Astrocyte (in vitro differentiated cells and primary cell): ENCODE measurements at regions not wholly inside any gene's neighbourhood (a gene's known extent, or its start where the extent isn't known, plus 50 kb on each side); places are given as distances from the start of the nearest gene placed in this dataset.

ENCODE experiments used
- DNase-seq: peaks from one replicate; pipeline ENCODE4 v3.0.0-alpha.2; 2010; ENCODE audit warnings: low read depth
- FAIRE-seq: peaks from 2 replicates; lab custom pipeline; 2011; peaks lifted over from hg19 to GRCh38; lab: Jason Lieb, UNC
- H2AFZ ChIP-seq: 2 replicates; pipeline ENCODE4 v1.6.0; 2012; ENCODE audit warnings: low read depth, low read length, inconsistent platforms
- H3K27ac ChIP-seq: 2 replicates; pipeline ENCODE4 v1.5.1; 2011; ENCODE audit warnings: low read depth, low read length, inconsistent platforms
- H3K27me3 ChIP-seq: 2 replicates; pipeline ENCODE4 v1.6.0; 2011; ENCODE audit warnings: low read length, inconsistent platforms; ENCODE audit not compliant: insufficient read depth
- H3K36me3 ChIP-seq: 2 replicates; pipeline ENCODE4 v1.5.1; 2011; ENCODE audit warnings: low read length, inconsistent platforms; ENCODE audit not compliant: insufficient read depth
- H3K4me1 ChIP-seq: 2 replicates; pipeline ENCODE4 v1.5.1; 2011; ENCODE audit warnings: low read length, inconsistent platforms; ENCODE audit not compliant: insufficient read depth
- H3K4me2 ChIP-seq: 2 replicates; pipeline ENCODE4 v1.6.0; 2012; ENCODE audit warnings: low read length, inconsistent platforms
- H3K4me3 ChIP-seq: 2 replicates; pipeline ENCODE4 v1.5.1; 2011; ENCODE audit warnings: low read depth, mild to moderate bottlenecking, low read length, inconsistent platforms; ENCODE audit not compliant: insufficient read depth
- H3K79me2 ChIP-seq: 2 replicates; pipeline ENCODE4 v1.6.0; 2012; ENCODE audit warnings: mild to moderate bottlenecking, low read length, inconsistent platforms; ENCODE audit not compliant: insufficient read depth
- H3K9ac ChIP-seq: 2 replicates; pipeline ENCODE4 v1.6.0; 2012; ENCODE audit warnings: mild to moderate bottlenecking, low read length, inconsistent platforms
- H3K9me3 ChIP-seq: 2 replicates; pipeline ENCODE4 v1.5.1; 2012; ENCODE audit warnings: low read depth, mild to moderate bottlenecking, low read length, inconsistent platforms; ENCODE audit not compliant: insufficient read depth
- H4K20me1 ChIP-seq: 2 replicates; pipeline ENCODE4 v1.6.0; 2012; ENCODE audit warnings: low read length, inconsistent platforms; ENCODE audit not compliant: insufficient read depth
- H3K27ac Mint-ChIP-seq: one replicate; pipeline ENCODE4 v1.8.0; 2021; ENCODE audit warnings: mild to moderate bottlenecking, mixed read lengths; ENCODE audit not compliant: unreplicated experiment
- H3K27me3 Mint-ChIP-seq: one replicate; pipeline ENCODE4 v1.8.0; 2021; ENCODE audit warnings: low read depth, mixed read lengths; ENCODE audit not compliant: unreplicated experiment
- H3K36me3 Mint-ChIP-seq: one replicate; pipeline ENCODE4 v1.8.0; 2021; ENCODE audit warnings: low read depth, mixed read lengths; ENCODE audit not compliant: unreplicated experiment
- H3K4me1 Mint-ChIP-seq: one replicate; pipeline ENCODE4 v1.8.0; 2021; ENCODE audit warnings: low read depth, mixed read lengths; ENCODE audit not compliant: unreplicated experiment
- H3K4me3 Mint-ChIP-seq: one replicate; pipeline ENCODE4 v1.8.0; 2021; ENCODE audit warnings: mild to moderate bottlenecking, moderate library complexity, mixed read lengths; ENCODE audit not compliant: unreplicated experiment
- H3K9me3 Mint-ChIP-seq: one replicate; pipeline ENCODE4 v1.8.0; 2021; ENCODE audit warnings: mild to moderate bottlenecking, mixed read lengths; ENCODE audit not compliant: unreplicated experiment
- CTCF ChIP-seq: IDR thresholded peaks from 2 replicates; pipeline ENCODE4 v1.5.1; 2011; ENCODE audit warnings: low read depth, mild to moderate bottlenecking, inconsistent platforms, low read length, moderate library complexity; ENCODE audit not compliant: insufficient read depth
- EZH2 ChIP-seq: IDR thresholded peaks from 2 replicates; pipeline ENCODE4 v1.6.1; 2012; ENCODE audit warnings: mild to moderate bottlenecking, low read length, inconsistent platforms; ENCODE audit not compliant: insufficient read depth

- Mint-ChIP-seq H3K4me3 (no peak overlapping the region), H3K27ac (no peak overlapping the region), H3K27me3 (no peaks in the 10 kb centered on the region), H3K4me1 (no peaks in the 10 kb centered on the region), H3K36me3 (no peaks in the 10 kb centered on the region), H3K9me3 (peaks cover 7% of the 10 kb centered on the region)
- no peak overlapping the region for H3K9ac ChIP-seq
- no peak for TF ChIP-seq CTCF
- no peak for TF ChIP-seq EZH2
- no peak for DNase-seq
- no peaks in the 10 kb centered on the region for H3K79me2 ChIP-seq
- H4K20me1 ChIP-seq: no peaks in the 10 kb centered on the region
- no peak overlapping the region for H3K27ac ChIP-seq
- no peak overlapping the region for H2AFZ ChIP-seq
- no peaks in the 10 kb centered on the region for H3K4me1 ChIP-seq
- no peak overlapping the region for H3K4me2 ChIP-seq
- no peaks in the 10 kb centered on the region for H3K36me3 ChIP-seq
- no peaks in the 10 kb centered on the region for H3K9me3 ChIP-seq
- H3K4me3 ChIP-seq: no peak overlapping the region
- FAIRE-seq: no peak
- H3K27me3 ChIP-seq: no peaks in the 10 kb centered on the region
Measured at GRCh38 chrX:55813150-55813549, 95.6 kb downstream of the RRAGB start.

GRCh38 chrX:55815546-55815945 is 98.0 kb downstream of the RRAGB start:
- FAIRE-seq (no peak), DNase-seq (no peak)
- Histone ChIP-seq H3K79me2 (no peaks in the 10 kb centered on the region), H3K27me3 (no peaks in the 10 kb centered on the region), H3K9me3 (no peaks in the 10 kb centered on the region), H3K36me3 (no peaks in the 10 kb centered on the region), H3K4me3 (no peak overlapping the region), H3K9ac (no peak overlapping the region), H3K4me2 (no peak overlapping the region), H4K20me1 (no peaks in the 10 kb centered on the region), H3K27ac (no peak overlapping the region), H3K4me1 (no peaks in the 10 kb centered on the region), H2AFZ (no peak overlapping the region)
- Mint-ChIP-seq H3K9me3 (peaks cover 3% of the 10 kb centered on the region), H3K27me3 (no peaks in the 10 kb centered on the region), H3K4me3 (no peak overlapping the region), H3K27ac (no peak overlapping the region), H3K4me1 (no peaks in the 10 kb centered on the region), H3K36me3 (no peaks in the 10 kb centered on the region)
- no peak for TF ChIP-seq EZH2
- TF ChIP-seq CTCF: no peak

GRCh38 chrX:55816023-55816422 is 98.5 kb downstream of the RRAGB start:
- DNase-seq (no peak), FAIRE-seq (no peak)
- Histone ChIP-seq H2AFZ (no peak overlapping the region), H3K27me3 (no peaks in the 10 kb centered on the region), H4K20me1 (no peaks in the 10 kb centered on the region), H3K4me1 (no peaks in the 10 kb centered on the region), H3K4me2 (no peak overlapping the region), H3K36me3 (no peaks in the 10 kb centered on the region), H3K9me3 (no peaks in the 10 kb centered on the region), H3K79me2 (no peaks in the 10 kb centered on the region), H3K4me3 (no peak overlapping the region), H3K27ac (no peak overlapping the region), H3K9ac (no peak overlapping the region)
- Mint-ChIP-seq H3K27ac (no peak overlapping the region), H3K9me3 (peaks cover 3% of the 10 kb centered on the region), H3K36me3 (no peaks in the 10 kb centered on the region), H3K4me3 (no peak overlapping the region), H3K27me3 (no peaks in the 10 kb centered on the region), H3K4me1 (no peaks in the 10 kb centered on the region)
- TF ChIP-seq CTCF (no peak), EZH2 (no peak)
